NCI-H2227 (cell line): ENCODE measurements at regions not wholly inside any gene's neighbourhood (a gene's known extent, or its start where the extent isn't known, plus 50 kb on each side); places are given as distances from the start of the nearest gene placed in this dataset.

Source experiments
- DNase-seq: peaks from one replicate; lab custom pipeline; 2025; ENCODE audit not compliant: unreplicated experiment; lab: John Stamatoyannopoulos, UW

GRCh38 chr6:21807299-21808044, 213.9 kb downstream of the SOX4 start:
- no peak for DNase-seq

- no peak for DNase-seq
Measured at GRCh38 chr6:21808045-21808470, 214.5 kb downstream of the SOX4 start.

DNA sequence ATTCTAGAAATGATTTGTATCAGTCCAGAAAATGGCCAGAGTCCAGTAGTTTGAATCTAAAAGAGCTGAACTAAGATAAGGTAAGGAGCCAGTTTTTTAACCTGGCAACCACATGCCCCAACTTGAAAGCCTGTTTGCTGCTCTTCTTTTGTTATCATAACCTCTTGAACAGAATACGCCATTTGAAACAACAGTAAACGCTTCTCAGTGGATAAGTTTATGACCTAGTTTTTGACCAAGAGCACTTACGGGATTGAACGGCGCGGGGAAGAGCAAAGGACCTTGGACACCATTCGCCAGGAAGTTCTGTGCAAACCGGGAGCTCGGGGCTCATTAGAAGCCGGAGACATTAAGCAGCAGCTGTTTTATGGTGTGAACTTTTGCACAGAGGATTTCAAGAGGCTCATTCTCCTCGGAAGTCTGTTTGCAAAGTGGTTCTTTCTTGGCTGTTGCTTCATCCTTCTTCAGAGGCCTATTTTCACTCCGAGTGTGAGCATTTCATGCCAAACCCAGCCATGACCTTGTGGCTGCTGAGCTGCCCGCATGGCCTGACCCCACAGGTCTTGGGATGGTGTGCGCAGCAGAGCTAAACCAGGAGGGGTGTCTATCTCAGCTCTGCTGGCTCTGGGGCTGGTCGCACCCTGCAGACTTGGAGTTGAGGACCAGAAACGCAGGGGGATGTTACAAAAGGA, 215.1 kb downstream of the SOX4 start:
- DNase-seq = no peak

DNA sequence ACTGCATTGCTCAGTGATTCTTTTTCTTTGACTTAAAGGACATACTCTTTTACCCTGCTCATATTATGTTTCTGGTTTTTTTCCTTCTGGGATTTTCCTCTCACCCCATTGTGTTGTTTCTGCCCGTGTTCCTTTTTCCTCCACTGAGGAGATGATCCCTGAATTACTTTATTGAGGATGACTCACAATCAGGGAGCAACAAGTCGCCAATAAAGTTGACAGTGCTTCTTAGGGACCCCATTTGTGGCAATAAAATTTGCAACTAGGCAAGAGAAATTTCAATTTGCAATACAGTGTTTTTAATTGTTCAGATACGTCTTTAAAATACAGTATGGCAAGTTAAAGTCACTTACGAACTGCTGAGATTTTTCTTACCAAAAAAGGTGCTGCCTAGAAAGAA, 217.9 kb downstream of the SOX4 start:
- no peak for DNase-seq

DNA sequence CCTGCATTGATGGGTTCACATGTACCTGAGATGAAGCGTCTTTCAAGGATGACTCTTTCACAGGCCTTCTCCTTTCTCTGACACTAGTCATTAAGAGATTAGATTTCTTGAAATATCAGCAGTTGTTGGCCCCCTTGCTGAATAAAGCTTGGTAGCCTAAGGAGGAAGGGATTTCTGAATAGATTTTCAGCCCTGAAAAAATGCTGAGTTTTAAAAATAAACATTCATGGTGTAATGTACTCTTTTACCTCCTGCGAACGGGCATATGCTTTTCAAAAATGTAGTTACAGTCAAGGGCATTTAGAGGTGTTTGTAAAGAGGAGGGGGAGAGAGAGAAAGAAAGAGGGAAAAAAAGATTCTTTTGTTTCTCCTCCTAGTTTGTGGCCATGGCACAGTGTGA, 222.7 kb downstream of the SOX4 start:
- no peak for DNase-seq

- DNase-seq = no peak
Measured at GRCh38 chr6:21820442-21820841, 226.9 kb downstream of the SOX4 start.

GRCh38 chr6:21823371-21823770, 229.8 kb downstream of the SOX4 start:
- no peak for DNase-seq

DNA sequence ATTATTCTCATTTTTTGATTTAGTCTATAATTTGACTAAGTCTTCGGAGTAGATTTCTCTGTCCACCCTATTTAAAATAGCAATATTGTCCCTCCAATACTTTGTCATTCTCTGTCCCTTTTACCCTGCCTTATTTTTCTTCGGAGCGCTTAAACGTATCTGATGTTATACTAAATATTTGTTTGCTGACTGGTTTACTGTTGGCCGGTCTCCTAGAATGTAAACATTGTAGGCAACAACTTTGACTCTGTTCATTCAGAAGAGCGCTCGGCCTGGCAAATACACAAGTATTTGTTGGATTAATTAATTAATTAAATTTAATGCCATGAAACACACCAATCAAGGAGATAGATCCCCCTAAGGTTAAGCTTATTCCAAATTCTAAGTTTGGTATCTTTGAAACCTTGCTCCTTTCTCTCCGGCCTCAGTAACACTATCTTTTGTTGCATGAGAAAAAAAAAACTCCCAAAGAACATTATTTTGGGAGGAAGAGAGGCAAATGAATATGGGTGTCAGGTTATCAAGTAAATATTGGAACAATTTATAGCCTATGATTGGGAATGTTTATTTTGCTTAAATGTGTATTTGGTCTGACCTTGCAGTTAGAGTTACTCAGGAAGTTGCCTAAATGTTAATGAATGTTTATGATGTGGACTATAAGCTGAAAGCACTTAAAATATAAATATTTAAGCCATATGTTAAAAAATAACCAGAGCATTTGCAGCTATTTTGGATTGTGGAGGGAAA, 231.1 kb downstream of the SOX4 start:
- DNase-seq = no peak

GRCh38 chr6:21826023-21826422, 232.5 kb downstream of the SOX4 start:
- no peak for DNase-seq

GRCh38 chr6:21826904-21827303, 233.4 kb downstream of the SOX4 start:
- no peak for DNase-seq

- no peak for DNase-seq
Measured at GRCh38 chr6:21827425-21828202, 234.1 kb downstream of the SOX4 start.

DNA sequence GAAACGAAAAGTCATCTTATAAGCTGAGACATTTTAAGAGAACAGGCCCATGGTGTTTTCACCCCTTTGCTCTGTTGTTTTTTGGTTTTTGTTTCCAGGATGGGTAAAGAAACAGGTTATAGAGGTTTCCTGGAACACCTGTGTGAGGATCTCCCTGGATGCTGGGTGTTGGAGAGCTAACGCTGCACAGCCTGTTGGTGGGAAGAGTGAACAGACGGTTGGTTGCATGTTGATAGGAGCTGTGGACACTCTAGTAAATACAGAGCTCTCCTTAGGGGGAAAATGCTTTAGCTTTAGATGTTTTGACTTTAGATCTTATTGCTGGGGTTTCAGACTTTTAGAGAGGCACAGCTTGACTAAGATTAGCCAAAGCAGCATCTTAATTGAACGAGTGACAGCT, 235.2 kb downstream of the SOX4 start:
- DNase-seq = no peak

GRCh38 chr6:21829126-21829525, 235.6 kb downstream of the SOX4 start:
- no peak for DNase-seq

- DNase-seq = no peak
Measured at GRCh38 chr6:21831521-21832291, 238.2 kb downstream of the SOX4 start.

GRCh38 chr6:21836277-21836676, 242.7 kb downstream of the SOX4 start:
- DNase-seq = no peak

GRCh38 chr6:21836772-21837425, 243.3 kb downstream of the SOX4 start:
- DNase-seq = no peak

DNA sequence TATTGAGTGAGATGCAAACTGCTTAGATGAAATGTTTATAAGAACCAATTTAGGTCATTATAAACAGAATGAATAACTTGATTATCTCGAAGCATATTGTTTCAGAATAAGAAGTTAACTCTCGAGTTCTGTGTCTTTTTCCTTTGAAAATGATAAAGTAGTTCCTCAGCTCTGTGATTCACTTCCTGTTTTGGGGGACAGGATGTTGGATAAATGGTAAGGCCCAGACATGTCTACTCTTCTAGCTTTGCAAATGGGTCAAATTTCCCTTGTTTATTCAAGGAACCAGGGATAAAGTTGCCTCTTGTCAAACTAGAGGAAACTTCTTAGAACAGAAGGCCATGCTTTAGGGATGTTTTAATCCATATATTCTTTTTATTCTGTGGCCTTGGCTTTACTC, 246.9 kb downstream of the SOX4 start:
- no peak for DNase-seq

DNA sequence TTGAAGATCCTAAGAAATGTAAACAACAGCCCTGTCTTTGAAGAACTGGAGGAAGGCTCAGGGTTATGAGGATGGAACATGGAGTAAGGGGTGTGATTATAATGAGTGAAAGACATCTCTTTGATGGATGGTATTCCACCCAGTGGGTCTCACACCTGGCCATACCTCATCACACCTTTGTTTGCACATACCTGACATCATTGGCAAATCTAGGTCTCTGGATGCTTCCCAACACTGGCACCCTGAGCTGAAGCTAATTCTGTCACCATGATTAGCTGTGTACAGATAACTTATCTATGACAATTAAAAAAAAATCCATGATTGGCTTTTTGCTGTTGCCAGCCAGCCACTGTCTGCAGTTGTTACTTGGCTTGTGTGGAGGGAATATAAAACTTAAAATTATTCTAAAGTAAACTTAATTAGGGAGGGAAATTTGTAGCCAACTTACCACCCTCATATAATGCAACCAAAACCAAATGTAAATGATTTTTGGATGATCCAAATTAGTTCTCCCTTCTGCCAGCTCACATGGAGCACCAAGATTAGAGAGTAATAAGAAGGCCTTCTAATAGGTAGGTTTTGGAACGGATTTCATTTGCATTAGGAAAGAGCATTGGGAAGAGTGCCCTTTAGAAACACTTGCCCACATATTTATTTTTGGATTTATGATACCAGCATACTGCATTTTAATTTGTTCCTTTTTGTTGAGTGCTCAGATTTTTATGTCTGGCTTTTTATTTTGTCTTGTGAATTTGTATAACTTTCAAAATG, 249.5 kb downstream of the SOX4 start:
- no peak for DNase-seq
